GM18873 (cell line): ENCODE measurements at regions not wholly inside any gene's neighbourhood (a gene's known extent, or its start where the extent isn't known, plus 50 kb on each side); places are given as distances from the start of the nearest gene placed in this dataset.

Experiments
- ATAC-seq: cut with Tn5 transposase; IDR thresholded peaks from one replicate; pipeline ENCODE4 v1.9.1; 2021; ENCODE audit warnings: mild to moderate bottlenecking, moderate library complexity, moderate number of reproducible peaks; ENCODE audit not compliant: unreplicated experiment, low FRiP score

- no peak for ATAC-seq
Observed at GRCh38 chr12:107223821-107224220, 130.5 kb upstream of the CRY1 start.

GRCh38 chr12:107225635-107226034 lies 132.3 kb upstream of the CRY1 start:
- no peak for ATAC-seq

- ATAC-seq, result no peak
Observed at GRCh38 chr12:107226126-107226525, 132.8 kb upstream of the CRY1 start.

GRCh38 chr12:107228076-107228475 lies 134.7 kb upstream of the CRY1 start:
- ATAC-seq, result no peak

- ATAC-seq, result no peak
Observed at GRCh38 chr12:107229827-107230226, 136.5 kb upstream of the CRY1 start.

- no peak for ATAC-seq
Observed at GRCh38 chr12:107231303-107231702, 138.0 kb upstream of the CRY1 start.

GRCh38 chr12:107233551-107233950 lies 140.2 kb upstream of the CRY1 start:
- no peak for ATAC-seq

GRCh38 chr12:107235600-107235999 lies 142.3 kb upstream of the CRY1 start:
- ATAC-seq, result no peak

- ATAC-seq, result no peak
Observed at GRCh38 chr12:107236824-107237511, 143.6 kb upstream of the CRY1 start.

- ATAC-seq, result no peak
Observed at GRCh38 chr12:107238296-107238695, 144.9 kb upstream of the CRY1 start.

GRCh38 chr12:107241411-107241810 lies 148.1 kb upstream of the CRY1 start:
- no peak for ATAC-seq

- no peak for ATAC-seq
Observed at GRCh38 chr12:107242189-107242588, 148.8 kb upstream of the CRY1 start.

- no peak for ATAC-seq
Observed at GRCh38 chr12:107243341-107243740, 150.0 kb upstream of the CRY1 start.

GRCh38 chr12:107244584-107244983 lies 151.2 kb upstream of the CRY1 start:
- ATAC-seq, result no peak

GRCh38 chr12:107247650-107248049 lies 154.3 kb upstream of the CRY1 start:
- ATAC-seq, result no peak

- ATAC-seq, result no peak
Observed at GRCh38 chr12:107248187-107248586, 154.8 kb upstream of the CRY1 start.

- ATAC-seq, result no peak
Observed at GRCh38 chr12:107251288-107251687, 157.9 kb upstream of the CRY1 start.

GRCh38 chr12:107253361-107253760 lies 160.0 kb upstream of the CRY1 start:
- no peak for ATAC-seq

- ATAC-seq, result no peak
Observed at GRCh38 chr12:107254258-107254856, 161.0 kb upstream of the CRY1 start.

- ATAC-seq, result no peak
Observed at GRCh38 chr12:107258780-107259179, 165.4 kb upstream of the CRY1 start.

GRCh38 chr12:107263980-107264379 lies 170.6 kb upstream of the CRY1 start:
- no peak for ATAC-seq

GRCh38 chr12:107264667-107265066 lies 171.3 kb upstream of the CRY1 start:
- ATAC-seq, result no peak
